ENCODE measurements at regions not wholly inside any gene's neighbourhood (a gene's known extent, or its start where the extent isn't known, plus 50 kb on each side); places are given as distances from the start of the nearest gene placed in this dataset.

DNA sequence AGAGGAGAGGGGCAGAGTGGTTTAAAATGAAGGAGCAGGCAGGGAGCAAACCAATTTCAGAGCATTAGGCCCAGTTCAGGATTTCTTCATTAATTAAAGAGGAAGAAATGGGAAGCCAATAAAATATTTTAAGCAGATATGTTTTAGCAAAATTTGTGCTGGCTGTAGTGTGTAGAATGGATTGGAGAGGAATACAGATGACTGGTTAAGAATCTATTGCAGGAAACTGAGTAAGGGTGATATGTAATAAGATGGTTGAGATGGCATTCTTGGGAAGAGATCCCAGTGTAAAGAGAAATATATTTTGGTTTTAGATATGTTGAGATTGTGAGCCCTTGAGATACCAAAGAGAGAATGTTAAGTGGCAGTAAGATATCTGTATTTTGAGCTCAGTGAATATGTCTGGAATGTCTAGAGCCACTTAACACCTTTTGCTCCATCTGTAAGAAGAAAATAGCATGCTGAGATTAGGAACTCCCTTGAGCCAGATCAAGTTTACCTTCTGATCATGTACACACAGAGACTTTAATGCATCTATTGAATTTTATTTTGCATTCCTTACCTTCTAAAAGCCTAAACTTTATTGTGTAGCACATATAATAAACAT, 79.5 kb upstream of the SLC27A6 start:
- intact Hi-C loops (cut with micrococcal nuclease; ENCODE audit: unreplicated experiment) = no loop called here

DNA sequence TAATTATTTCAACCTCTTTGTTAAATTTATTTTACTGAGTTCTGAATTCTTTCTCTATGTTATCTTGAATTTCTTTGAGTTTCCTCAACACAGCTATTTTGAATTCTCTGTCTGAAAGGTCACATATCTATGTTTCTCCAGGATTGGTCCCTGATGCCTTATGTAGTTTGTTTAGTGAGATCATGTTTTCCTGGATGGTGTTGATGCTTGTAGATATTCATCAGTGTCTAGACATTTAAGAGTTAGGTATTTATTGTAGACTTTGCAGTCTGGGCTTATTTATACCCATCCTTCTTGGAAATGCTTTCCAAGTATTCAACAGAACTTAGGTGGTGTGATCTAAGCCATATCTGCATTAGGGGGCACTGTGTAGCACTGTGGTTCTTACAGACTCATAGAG, 70.2 kb upstream of the SLC27A6 start:
- CTCF ChIA-PET = no interaction called here
- BruUV-seq (replicated peaks) = no TSS peak
- H3K27me3 ChIP-seq (ENCODE audit: control insufficient read depth, insufficient read depth, low read length) = no peaks in the 10 kb centered on the region; the same call in 1 of the 2 replicates
- H3K9me3 ChIP-seq (ENCODE audit: control insufficient read depth, insufficient read depth, low read depth, low read length) = no peaks in the 10 kb centered on the region
- no peak overlapping the region for H3K27ac ChIP-seq (ENCODE audit: low read length)
- in situ Hi-C loops (cut with HindIII; ENCODE audit: low pct_unique_long_range_greater_than_20kb, low sequenced_read_pairs) (no loop called here), intact Hi-C loops (cut with micrococcal nuclease; ENCODE audit: unreplicated experiment) (no loop called here)
- H3K4me3 ChIP-seq (ENCODE audit: low read depth in 2 of 2, low read length in 2 of 2) = no peak overlapping the region
- no peak for ATAC-seq
- no peaks in the 10 kb centered on the region for H3K36me3 ChIP-seq (ENCODE audit: control insufficient read depth, insufficient read depth, low read length)
- POLR2A ChIA-PET = no interaction called here
- H3K4me1 ChIP-seq (ENCODE audit: control insufficient read depth, insufficient read depth, low read length) = no peaks in the 10 kb centered on the region
- no peak for TF ChIP-seq TCF7L2 (IDR thresholded peaks at IDR 0.05; ENCODE audit: low read depth, low read length)
- no peak for TF ChIP-seq CTCF (IDR thresholded peaks at IDR 0.05)
- no peak for TF ChIP-seq SIN3A (IDR thresholded peaks at IDR 0.05; ENCODE audit: borderline replicate concordance, insufficient read depth, low read depth, low read length)
- no peak for TF ChIP-seq REST (IDR thresholded peaks at IDR 0.05; ENCODE audit: insufficient read depth in 1 of 2, low read depth in 2 of 2, low read length in 1 of 2)
- TF ChIP-seq POLR2AphosphoS5 (IDR thresholded peaks at IDR 0.05; ENCODE audit: low read depth, low read length) = no peak
- no peak for DNase-seq (ENCODE audit: low read depth, low spot score)

More for the DNA sequence above, 79.5 kb upstream of the SLC27A6 start:
- POLR2A ChIA-PET = no interaction called here
- no peaks in the 10 kb centered on the region for H3K27me3 ChIP-seq (ENCODE audit: control insufficient read depth, insufficient read depth, low read length)
- no peak overlapping the region for H3K27ac ChIP-seq (ENCODE audit: low read length)
- H3K9me3 ChIP-seq (ENCODE audit: control insufficient read depth, insufficient read depth, low read depth, low read length) = no peaks in the 10 kb centered on the region
- BruUV-seq (replicated peaks) = no TSS peak
- DNase-seq (ENCODE audit: low read depth, low spot score) = no peak
- TF ChIP-seq SIN3A (IDR thresholded peaks at IDR 0.05; ENCODE audit: borderline replicate concordance, insufficient read depth, low read depth, low read length) (no peak), CTCF (IDR thresholded peaks at IDR 0.05) (no peak), REST (IDR thresholded peaks at IDR 0.05; ENCODE audit: insufficient read depth in 1 of 2, low read depth in 2 of 2, low read length in 1 of 2) (no peak), TCF7L2 (IDR thresholded peaks at IDR 0.05; ENCODE audit: low read depth, low read length) (no peak), POLR2AphosphoS5 (IDR thresholded peaks at IDR 0.05; ENCODE audit: low read depth, low read length) (no peak)
- no peaks in the 10 kb centered on the region for H3K4me1 ChIP-seq (ENCODE audit: control insufficient read depth, insufficient read depth, low read length)
- H3K36me3 ChIP-seq (ENCODE audit: control insufficient read depth, insufficient read depth, low read length) = no peaks in the 10 kb centered on the region
- CTCF ChIA-PET = no interaction called here
- in situ Hi-C loops (cut with HindIII; ENCODE audit: low pct_unique_long_range_greater_than_20kb, low sequenced_read_pairs) = no loop called here
- no peak overlapping the region for H3K4me3 ChIP-seq (ENCODE audit: low read depth in 2 of 2, low read length in 2 of 2)
- ATAC-seq = no peak
